HG02759 (cell line): ENCODE measurements at regions not wholly inside any gene's neighbourhood (a gene's known extent, or its start where the extent isn't known, plus 50 kb on each side); places are given as distances from the start of the nearest gene placed in this dataset.

Experiments
- ATAC-seq: cut with Tn5 transposase; IDR thresholded peaks from one replicate; pipeline ENCODE4 v1.9.1; 2021; ENCODE audit warnings: mild to moderate bottlenecking, moderate library complexity; ENCODE audit not compliant: unreplicated experiment

- no peak for ATAC-seq
Observed at GRCh38 chr3:66133050-66133757, 87.6 kb upstream of the SLC25A26 start.

- ATAC-seq, result no peak
Observed at GRCh38 chr3:66128623-66129022, 89.9 kb upstream of the MAGI1 start.

- ATAC-seq, result no peak
Observed at GRCh38 chr3:66121318-66121717, 82.6 kb upstream of the MAGI1 start.

- no peak for ATAC-seq
Observed at GRCh38 chr3:66115858-66116654, 77.3 kb upstream of the MAGI1 start.

DNA sequence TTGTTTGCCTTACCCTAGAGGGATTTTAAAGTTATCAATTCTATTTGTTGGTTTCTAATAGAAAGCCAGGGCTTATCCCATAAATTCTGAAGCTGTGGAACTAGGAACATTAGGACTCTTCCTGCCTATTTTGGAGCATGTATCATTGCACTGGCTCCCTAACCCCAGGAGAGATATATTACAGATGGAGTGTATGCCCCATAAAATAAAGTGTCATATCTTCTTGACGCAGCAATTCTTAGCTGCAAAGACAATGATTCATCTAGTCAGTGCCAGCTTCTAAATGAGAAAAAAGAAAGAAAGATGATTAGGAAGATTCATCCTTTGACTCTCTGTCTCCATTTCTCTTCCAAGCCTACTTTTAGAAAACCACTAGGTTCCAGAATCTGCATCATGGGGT is 74.8 kb upstream of the MAGI1 start:
- no peak for ATAC-seq

DNA sequence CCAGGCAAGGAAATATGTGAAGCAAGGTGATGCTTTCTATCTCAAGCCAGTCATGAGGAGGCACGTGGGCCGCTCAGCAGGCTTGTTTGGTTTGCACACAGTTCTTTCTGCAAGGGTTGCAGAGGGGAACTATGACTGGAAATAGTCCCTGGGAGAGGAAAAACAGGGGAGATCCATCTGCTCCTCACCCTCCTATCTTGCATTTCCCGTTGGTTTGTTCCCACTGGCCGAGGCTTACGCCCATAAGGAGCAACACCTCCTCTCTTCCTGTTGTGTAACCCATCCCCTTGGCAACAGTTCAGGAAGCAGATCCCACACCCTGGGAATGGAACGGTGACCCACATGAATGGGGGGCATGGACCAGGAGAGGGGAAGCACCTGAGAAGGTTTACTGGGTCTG is 72.1 kb upstream of the MAGI1 start:
- no peak for ATAC-seq

DNA sequence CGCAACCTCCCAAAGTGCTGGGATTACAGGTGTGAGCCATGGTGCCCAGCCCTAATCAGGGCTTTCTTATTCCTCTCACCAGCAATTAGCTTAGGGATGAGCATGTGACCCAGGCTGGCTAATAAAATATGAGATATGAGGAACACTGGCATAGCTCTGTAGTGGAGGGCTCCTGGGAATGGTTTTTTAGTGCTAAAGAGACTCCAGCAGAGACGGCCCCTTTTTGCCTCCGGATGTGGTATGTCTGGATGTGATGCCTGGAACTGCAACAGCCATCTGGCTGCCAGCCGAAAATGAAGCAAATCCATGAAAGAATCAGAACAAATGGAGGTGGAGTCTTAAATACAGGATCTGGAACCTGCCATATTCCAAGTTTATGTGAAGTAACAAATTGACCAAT is 69.1 kb upstream of the MAGI1 start:
- no peak for ATAC-seq

DNA sequence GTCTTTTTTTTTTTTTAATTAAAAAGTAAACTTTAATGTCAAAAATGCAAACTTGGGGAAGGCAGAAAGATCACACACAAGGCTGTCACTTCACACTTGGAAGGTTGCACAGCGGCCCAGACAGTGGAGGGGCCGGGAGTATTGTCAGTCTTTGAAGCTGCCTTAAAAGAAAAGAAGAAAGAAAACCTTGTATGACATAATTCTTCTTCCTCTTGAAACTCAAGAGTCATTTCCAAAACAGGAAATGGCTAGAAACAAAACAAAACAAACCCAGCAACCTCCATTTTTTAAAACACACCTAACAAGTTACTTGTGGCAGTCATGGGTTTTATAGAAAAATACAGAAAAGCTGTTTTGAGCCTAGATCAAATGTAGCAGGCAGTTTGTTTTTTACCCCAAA is 68.1 kb upstream of the MAGI1 start:
- ATAC-seq, result no peak

GRCh38 chr3:66104535-66104934 is 65.8 kb upstream of the MAGI1 start:
- ATAC-seq, result no peak

- ATAC-seq, result no peak
Observed at GRCh38 chr3:66103729-66104128, 65.0 kb upstream of the MAGI1 start.

GRCh38 chr3:66101901-66102300 is 63.2 kb upstream of the MAGI1 start:
- ATAC-seq, result no peak

DNA sequence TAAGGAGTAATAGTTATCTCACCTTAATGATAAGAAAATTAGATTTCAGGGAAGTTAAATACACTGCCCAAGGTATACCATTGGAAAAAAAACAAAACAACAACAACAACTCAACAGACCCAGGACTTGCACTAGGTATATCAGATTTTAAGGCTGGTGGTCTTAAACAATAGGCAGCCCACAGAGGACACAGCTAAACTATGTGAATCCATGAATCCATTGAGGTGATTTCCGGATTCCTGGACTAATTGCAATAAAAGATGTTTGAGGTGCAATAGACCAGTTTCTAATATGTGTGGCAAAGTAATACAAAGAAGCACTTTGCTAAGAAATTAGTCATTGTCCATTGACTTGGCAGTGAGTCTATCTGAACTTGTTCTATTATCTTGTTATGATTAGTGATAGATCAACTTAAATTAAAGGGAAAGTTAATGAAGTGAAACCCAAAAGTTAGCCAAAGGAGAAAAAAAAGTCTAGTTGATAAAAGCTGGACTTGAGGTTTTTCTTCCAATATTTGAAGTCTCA is 60.9 kb upstream of the MAGI1 start:
- no peak for ATAC-seq

- ATAC-seq, result no peak
Observed at GRCh38 chr3:66098436-66098835, 59.7 kb upstream of the MAGI1 start.

GRCh38 chr3:66097647-66098046 is 58.9 kb upstream of the MAGI1 start:
- ATAC-seq, result no peak

DNA sequence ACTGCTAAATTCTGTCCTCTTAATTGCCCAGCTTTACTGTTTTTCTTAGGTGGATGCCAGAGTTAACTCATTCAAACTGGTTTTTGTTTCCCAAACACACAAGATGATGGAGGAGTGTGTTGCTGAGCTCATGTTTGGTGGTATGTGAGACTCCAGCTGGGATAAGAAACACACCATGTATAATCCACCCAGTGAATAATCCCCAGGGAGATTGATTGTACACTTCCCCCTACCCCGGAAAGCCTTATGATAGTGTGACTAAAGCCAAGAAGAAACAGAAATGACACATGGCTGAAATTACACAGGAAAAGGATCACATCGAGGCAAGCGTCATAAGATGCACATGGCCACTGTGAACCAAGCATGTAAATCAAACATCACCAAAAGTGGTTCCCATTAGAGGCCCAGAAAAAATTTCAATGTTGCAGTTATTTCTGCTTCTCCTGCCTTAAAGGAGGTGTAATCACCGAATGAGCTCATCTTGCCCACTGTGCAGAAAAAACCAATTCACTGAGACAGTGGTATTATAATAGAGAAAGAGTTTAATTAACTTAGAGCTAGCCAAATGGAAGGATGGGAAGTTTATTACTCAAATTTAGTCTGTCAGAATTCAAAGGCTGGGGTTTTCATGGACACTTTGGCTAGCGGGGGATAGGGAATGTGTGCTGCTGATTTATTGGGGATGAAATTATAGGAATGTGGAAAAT is 56.7 kb upstream of the MAGI1 start:
- ATAC-seq, result no peak

- no peak for ATAC-seq
Observed at GRCh38 chr3:66093981-66094380, 55.3 kb upstream of the MAGI1 start.

GRCh38 chr3:66092175-66092995 is 53.7 kb upstream of the MAGI1 start:
- no peak for ATAC-seq
